ENCODE measurements at regions not wholly inside any gene's neighbourhood (a gene's known extent, or its start where the extent isn't known, plus 50 kb on each side); places are given as distances from the start of the nearest gene placed in this dataset.
"Not testable (repeated sequence)": the region's sequence is repeated elsewhere in the genome, so short reads cannot be mapped to it uniquely, and the experiment has no call there.

DNA sequence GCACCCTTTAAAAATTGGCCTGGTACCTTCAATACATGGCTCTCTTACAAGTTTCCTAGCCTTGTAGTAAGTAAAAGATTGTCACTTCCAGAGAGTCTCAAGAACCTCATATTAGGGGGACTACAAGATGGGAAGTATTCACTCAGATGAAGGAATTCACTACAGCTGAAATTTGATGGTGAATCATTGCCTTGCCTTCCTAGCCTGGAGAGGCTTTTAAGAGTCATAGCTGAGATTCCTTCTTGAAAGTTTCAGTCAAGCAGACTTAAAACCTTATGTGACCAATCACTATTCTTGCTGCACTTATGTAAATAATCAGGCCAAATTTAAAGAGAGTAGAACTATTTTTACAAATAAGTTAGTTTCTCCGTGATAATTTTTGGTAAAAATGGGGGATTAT lies 451.6 kb downstream of the TRHDE start:
- DNase-seq (ENCODE audit: low read depth) = no peak

DNA sequence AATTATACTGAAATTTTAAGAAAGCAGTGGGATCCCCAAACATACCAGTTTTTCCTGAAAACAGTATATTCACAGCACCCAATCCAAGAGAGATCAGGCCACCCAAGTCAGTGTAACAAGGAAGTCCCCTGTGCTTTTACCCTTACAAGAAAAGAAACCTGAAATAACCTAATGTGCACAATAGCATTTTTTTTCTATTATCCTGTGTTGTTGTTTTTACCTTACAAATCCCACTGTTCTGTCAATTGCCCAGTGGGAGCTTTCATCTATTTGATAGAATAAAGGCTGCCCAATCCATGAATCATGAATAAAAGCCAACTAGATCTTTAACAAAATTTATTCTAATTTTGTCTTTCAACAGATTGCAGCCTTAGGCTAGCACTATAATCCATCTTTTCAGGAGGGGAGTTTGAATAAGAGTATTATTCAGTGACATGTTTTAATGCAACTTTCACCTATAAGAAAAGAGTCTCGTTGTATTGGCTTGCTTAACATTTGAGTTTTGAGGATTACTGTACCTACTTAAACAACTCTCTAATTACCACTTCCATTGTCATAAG lies 457.4 kb downstream of the TRHDE start:
- no peak for DNase-seq (ENCODE audit: low read depth)

DNA sequence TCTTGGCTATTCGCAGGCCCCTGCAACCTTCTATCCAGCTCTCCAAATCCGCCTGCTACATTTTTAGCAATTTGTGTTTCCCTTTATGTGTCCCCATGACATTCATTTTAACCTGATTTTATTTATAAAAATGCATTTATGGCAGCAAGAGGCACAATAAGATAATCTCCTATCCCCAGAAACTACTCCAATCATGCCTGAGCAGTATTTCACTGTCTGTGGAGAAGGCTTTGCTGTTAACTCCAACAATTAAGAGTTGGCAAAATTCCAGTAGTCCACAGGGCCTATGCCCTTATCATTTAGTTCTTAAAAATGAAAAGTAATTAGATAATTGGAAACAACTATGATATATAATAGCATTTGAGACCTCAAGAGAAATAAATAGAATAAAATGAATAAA lies 462.4 kb downstream of the TRHDE start:
- DNase-seq (ENCODE audit: low read depth) = no peak

DNA sequence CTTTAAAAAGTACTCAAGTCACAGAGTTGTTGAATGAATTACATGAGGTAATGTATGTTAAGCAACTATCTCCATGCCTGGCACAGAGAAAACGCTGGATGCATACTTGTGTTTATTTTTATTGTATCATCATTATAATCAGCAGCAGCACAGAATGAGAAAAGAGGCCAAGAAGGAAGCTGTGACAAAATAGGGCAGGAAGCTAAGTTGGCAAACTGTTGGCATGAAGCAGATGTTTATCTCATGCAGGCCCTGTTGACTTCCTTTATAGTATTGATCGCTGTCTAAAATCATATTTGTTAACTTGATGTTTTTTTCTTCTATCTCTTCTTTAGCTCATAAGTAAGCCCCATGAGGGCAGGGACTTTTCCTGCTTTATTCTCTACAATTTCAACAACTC lies 466.6 kb downstream of the TRHDE start:
- no peak for DNase-seq (ENCODE audit: low read depth)

DNA sequence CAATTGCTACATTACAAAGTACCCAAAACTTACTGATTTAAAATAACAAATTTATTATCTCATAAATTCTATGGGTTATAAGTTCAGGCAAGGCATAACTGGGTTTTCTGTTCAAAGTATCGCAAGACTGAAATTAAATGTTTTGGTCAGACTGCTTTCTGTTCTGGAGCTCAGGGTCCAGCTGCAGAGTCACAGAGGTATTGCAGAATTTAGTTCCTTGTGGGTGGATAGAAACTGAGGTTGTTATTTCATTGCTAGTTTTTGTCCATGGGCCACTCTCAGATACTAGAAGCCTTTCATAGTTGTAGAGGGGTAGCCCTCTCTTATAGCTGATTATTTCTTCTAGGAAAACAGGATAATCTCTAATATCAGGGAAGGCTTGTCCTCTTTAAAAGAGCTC lies 467.9 kb downstream of the TRHDE start:
- DNase-seq (ENCODE audit: low read depth) = no peak

DNA sequence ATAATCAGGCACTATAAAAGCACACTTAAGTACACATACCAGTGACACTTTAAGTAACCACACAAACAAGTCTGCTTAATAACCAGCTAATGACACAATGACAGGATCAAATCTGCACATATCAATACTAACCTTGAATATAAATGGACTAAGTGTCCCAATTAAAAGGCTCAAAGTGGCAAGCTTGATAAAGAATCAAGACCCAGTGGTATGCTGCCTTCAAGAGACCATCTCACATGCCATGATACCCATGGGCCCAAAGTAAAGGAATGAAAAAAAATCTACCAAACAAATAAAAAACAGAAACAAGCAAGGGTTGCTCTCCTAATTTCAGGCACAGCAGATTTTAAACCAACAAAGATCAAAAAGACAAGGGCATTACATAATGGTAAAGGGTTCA lies 470.4 kb downstream of the TRHDE start:
- no peak for DNase-seq (ENCODE audit: low read depth)

DNA sequence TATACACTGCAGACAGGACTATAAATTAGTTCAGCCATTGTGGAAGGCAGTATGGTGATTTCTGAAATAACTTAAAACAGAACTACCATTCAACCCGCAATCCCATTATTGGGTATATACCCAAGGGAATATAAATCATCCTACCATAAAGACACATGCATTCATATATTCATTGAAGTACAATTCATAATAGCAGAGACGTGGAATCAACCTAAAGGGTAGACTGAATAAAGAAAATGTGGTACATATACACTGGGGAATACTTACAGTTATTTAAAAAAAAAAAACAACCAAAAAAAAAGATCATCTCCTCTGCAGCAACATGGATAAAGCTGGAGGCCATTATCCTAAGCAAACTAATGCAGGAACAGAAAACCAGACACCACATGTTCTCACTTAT lies 473.9 kb downstream of the TRHDE start:
- no peak for DNase-seq (ENCODE audit: low read depth)

DNA sequence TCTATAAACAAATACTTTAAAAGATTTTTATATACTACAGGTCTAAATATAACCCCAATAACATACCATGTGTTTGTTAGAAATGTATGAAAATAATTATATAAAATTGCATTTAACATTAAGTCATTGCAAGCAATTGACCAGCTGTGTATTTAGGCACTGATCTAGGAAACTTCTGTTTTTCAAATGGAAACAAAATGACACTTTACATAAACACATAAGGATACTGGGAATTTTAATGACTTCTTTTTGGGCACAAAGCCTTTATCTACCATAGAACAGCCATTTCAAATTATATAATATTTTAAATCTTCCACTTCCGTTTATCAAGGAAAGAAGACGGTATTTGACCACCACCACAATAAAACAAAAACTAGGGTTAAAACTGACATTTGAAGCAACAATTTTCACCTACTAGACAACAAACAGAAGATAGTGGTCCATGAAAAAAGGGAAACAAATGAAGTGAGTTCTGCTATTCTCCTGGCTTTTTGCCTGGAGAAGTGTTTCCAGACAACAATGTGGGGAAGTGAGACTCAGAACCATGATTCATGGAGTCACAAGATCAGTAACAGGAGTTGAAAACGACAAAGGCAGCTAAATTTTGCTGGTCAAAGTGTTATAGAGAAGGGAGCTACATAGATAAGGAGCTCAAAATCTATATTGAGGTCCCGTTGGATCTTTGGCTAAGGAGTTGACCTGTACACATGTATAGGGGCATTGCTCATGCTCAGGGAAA lies 475.1 kb downstream of the TRHDE start:
- DNase-seq (ENCODE audit: low read depth) = no peak

DNA sequence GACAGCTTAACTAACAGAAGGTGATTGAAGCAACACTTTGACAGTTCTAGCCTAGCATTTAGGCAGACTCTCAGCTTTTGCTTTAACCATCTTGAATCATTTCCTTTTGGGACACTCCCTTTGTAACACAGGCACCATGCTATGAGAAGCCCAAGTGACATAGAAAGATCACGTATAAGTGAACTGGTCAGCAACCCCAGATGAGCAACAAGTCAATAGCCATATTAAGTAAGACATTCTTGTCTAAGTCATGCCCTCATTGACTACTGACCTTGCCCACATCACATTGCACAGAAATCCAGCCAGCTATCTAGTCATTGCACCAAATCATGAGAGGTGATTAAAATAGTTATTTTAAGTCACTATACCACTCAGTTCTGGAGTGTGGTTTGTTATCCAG lies 476.8 kb downstream of the TRHDE start:
- no peak for DNase-seq (ENCODE audit: low read depth)

DNA sequence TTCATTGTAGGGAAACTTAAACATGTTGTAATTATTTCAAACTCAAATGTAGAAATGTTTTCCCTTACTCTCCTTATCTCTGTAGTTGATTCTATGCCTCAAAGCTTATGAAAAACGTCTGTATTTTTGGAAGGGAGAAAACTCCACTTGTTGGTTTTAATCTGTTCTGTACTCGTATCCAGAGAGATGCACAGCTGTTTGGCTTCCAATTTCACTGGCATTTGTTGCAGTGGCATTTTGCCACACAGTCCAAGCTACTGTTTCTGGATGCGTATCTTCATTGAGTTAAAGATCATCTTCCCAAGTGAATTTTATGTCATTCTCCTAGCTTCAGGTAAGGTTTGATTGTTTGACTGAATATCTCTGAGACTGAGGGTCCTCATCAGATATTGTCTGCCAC lies 481.4 kb downstream of the TRHDE start:
- no peak for DNase-seq (ENCODE audit: low read depth)

DNA sequence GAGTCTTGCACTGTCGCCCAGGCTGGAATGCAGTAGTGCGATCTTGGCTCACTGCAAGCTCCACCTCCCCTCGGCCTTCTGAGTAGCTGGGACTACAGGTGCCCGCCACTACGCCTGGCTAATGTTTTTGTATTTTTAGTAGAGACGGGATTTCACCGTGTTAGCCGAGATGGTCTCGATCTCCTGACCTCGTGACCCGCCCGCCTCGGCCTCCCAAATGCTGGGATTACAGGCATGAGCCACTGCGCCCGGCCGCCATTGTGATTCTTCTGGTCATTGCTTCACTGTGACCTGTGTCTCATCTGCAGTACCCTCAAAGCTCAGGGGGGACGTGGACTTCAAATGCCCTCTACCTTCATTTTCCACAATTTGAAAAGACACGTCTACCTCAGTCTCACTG lies 481.9 kb downstream of the TRHDE start:
- DNase-seq (ENCODE audit: low read depth) = not testable (repeated sequence)

DNA sequence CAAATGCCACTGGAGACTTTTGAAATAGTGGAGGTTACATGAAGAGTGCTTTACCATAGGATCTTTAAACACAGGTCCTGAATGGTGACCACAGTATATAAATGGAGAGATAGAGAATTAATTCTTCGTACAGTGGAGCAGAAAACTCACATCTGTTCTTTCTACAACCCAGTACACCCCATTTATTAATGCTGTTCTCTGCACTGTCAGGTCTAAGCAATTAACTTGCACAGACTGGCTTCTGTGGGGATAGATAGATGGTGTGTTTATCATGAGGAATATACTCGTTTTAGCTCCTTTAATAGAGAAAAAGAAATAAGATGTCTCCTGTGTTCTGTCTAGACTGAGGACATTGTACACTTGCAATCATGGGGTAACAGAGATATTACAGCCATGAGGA lies 494.3 kb downstream of the TRHDE start:
- DNase-seq (ENCODE audit: low read depth) = no peak

DNA sequence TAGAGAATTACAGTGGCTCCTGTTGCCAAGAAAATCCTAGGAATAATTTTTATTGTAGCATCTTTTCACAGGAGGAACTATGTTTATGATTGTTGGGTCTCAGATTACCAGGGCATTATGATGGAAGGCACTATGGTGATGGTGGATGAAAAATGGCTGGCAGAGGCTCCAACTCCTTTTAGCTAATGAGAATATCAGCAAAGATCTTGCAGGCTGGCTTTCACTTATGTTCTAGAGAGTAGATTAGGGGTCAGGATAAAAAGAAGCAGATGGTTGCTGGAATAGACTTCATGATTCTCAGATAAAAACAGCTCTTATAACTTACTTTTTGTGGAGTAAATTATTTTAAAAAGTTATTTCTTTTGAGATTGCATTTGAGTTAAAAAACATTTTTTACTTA lies 501.9 kb downstream of the TRHDE start:
- DNase-seq (ENCODE audit: low read depth) = no peak

DNA sequence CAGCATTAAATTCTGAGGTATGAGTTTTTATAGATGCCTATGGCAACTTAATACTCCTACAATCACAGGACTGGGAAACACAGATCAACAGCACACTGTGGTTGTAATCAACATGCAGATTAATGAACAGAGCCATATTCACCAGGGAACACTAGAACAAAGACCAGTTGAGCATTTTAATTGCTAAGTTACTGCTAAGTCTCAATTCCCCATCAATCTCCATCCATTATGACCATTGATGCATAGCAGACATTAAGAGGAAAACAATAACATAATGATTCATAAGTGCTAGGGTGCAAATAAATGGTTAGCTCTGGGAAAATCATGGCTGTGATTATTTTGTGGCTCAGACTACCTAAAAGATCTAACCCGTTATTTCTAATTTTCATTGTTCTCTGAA lies 505.6 kb downstream of the TRHDE start:
- no peak for DNase-seq (ENCODE audit: low read depth)

DNA sequence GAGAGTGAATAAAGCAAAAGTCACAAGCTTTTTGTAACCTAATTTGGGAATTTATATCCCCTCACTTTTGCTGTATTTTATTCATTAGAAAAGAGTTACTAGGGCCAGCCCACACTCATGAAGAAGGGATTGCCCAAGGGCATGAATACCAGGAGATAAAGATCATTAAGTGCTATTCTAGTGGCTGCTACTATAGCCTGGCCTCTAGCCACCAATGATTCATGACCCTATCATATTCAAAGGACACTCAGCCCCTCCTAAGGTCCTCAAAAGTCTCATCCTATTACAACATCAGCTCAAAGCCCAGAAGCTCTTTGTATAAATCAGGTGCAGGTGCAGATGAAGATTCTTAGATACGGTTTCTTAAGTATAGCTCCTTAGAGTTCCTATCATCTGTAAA lies 518.1 kb downstream of the TRHDE start:
- no peak for DNase-seq (ENCODE audit: low read depth)

DNA sequence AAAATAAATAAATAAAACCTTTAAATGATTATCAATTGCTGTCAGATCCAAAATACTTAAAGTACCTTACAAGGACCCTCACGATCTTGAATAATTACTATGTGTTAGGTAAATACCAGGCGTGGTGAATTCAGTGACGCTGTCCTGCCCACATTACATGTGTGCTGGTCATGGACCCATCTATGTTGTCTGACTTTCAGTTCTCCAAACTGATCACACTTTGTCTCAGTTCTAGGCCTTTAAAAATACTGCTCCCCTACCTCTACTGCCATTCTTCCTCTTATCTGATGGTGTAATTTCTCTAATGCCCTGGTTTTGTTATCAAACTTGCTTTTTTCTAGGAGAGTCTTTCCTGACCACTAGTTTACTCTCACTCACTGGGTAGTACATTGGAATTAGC lies 520.7 kb downstream of the TRHDE start:
- DNase-seq (ENCODE audit: low read depth) = no peak

DNA sequence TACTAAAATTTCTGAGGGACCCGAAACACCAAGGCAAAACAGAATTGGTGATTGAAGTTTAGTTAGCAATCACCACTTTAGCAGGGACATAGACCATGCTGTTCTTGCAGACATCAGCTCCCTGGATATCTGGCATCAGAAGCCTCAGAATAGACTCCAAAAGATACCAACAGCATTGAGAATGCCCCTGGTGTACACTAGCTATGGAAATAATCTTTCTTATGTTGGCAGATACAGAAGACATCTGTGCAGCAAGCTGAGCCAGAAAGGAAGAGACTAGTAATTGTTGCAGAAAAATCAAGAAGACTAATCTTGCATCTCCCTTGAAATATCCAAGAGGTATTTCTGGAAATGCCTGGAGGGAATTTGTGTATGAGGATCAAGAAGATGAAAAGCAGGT lies 521.6 kb downstream of the TRHDE start:
- no peak for DNase-seq (ENCODE audit: low read depth)

DNA sequence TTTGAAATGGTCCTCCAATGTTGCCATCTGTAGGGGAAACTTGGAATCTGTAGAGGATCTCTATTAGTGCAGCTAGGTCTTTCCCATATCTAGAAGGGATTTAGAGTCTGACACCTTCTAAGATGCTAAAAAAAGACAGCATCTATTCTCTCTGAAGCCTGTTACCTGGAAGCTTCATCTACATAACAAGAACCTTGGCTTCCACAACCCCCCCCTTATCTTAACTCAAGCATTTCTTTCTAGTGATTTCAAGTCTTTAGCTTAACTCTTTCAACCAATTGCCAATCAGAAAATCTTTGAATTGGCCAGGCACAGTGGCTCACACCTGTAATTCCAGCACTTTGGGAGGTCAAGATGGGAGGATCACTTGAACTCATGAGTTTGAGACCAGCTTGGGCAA lies 543.3 kb downstream of the TRHDE start:
- no peak for DNase-seq (ENCODE audit: low read depth)

DNA sequence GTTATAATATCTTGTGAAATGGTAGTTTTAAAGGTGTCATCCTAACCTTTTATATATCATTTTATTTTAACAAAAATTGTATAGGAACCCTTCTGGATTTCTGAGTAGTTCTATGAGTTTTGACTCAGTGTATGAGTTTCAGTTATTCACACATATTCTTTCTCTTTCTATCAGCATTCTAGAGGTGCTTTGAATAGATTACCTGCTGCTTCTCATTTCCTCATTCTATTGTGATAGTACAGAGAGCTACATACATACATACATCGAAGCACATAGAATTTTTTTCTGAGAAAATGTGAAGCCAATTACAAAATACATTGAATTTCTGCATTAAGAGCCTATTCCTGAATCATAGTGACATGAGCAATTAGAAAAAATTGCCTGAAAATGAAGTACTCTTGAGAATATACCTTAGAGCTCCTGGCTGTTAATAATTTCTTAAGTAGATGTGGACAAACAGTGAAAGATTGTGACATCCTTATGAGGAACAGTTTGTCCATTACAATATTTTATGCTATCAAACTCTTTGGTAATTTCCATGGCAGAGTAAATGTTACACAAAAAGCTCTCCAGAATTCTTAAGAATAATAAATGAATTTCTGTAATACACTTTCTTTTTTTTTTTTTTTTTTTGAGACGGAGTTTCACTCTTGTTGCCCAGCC lies 556.6 kb downstream of the TRHDE start:
- no peak for DNase-seq (ENCODE audit: low read depth)

DNA sequence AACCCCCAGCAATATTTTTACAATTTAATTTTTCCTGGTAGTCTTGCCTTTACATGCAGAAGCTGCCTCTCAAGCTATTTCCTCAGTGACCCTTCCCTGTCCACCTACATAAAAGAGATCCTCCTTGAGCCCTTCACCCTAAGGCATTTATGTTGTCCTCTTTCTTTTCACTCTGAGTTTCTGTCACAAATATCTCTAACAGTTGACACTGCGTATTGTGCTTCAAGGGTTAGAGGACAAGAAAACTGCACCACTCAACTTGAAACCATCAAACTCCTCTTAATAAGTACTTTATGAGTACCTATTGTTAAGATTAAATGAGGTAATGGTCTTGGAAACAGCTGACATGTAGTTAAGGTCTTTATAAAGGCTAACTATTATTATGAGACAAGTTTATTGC lies 557.7 kb downstream of the TRHDE start:
- no peak for DNase-seq (ENCODE audit: low read depth)

DNA sequence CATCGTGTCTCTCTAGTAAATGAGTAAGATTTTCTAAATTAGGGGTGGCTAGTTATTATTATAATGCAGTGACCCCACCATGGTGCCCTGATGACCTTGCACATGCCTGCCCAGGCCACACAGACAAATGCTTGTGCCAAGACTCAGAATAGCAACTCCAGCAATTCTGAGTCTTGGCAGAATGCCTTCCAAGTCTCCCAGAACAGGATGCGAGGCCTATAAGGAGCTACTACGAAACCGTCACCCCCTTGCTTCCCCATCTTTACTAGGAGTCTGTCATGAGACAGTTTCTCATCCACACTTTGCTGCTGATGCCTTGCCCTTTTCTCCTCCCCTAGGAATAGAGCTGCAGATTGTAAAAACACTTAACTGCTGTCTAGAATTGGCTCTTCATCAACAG lies 559.9 kb downstream of the TRHDE start:
- DNase-seq (ENCODE audit: low read depth) = no peak

DNA sequence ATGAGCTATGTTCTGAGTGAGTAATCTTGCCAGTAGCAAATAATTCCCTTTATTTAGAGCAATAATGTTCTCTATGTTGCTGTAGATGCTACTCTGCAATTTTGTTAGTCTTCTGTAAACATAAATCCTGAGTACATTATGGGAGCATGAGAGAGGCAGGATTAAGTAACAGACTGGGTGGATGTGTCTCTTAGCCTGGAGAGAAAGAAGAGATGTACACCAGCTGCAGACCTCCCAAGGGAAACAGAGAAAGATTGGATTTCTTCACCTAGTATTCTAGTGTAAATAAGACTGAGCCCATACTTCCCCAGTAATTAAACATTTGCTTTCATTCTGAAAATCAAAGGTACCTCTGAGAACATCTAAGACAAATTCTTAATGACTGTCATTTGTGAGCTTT lies 564.0 kb downstream of the TRHDE start:
- no peak for DNase-seq (ENCODE audit: low read depth)

DNA sequence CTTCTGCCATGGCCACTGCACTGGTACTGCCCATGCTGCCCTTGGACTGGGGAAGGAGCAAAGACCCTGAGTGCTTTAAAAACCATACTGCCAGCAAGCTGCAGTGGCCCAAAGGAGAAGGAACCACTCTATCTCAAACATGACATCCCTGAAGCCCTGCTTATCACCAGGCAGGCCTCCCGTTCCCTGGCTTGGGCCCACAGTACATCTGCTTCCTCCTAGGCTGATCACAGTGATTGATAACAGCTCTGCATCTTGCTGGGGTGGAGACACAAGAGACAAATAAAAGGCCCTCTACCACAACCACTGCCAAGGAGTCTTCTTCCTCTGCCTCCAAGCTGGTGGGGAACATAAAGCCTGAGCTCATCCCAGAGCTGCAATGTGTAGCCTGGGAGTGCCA lies 567.5 kb downstream of the TRHDE start:
- no peak for DNase-seq (ENCODE audit: low read depth)

DNA sequence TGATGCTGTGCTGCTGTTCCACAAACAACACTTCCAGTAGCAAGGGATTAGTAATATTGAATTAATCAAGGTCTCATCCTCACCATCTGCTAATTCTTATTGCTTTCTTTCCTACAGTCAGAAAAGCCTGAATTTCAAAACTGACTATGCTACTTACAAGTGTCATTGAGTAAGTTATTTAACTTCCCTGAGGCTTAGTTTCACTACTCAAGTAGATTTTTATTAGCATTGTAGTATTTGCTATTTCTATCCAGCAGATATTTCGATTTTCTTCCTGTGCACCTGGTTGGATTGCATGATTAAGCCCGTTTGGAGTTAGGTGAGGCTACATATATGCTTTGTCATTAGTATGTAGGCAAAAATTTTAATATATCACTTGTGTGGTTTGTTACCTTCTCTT lies 591.5 kb downstream of the TRHDE start:
- no peak for DNase-seq (ENCODE audit: low read depth)
